ENCODE measurements at regions not wholly inside any gene's neighbourhood (a gene's known extent, or its start where the extent isn't known, plus 50 kb on each side); places are given as distances from the start of the nearest gene placed in this dataset.

DNA sequence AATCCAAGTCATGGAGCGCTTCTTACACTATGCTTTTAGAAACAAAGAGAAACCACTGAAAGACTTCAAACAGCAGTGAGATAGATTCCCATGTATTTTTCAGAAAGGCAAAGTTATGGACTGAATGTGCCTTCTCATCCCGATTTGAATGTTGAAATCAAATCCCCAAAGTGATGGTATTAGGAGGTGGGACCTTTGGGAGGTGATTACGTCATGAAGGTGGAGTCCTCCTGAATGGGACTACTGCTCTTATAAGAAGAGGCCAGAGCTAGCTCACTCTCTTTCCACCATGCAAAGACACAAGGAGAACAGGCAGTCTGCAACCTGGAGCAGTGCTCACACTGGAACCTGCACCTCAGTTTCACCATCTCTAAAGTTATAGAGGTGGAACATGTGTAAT is 1279.8 kb downstream of the GATA3 start:
- no peak for TF ChIP-seq CHD2 (IDR thresholded peaks at IDR 0.05; ENCODE audit: borderline replicate concordance, low read depth, low read length)
- TF ChIP-seq RAD21 (IDR thresholded peaks at IDR 0.05; ENCODE audit: insufficient read depth, low read depth, low read length): no peak
- no peak for TF ChIP-seq SIN3A (IDR thresholded peaks at IDR 0.05; ENCODE audit: low read depth, low read length)
- TF ChIP-seq, protein P1, sequence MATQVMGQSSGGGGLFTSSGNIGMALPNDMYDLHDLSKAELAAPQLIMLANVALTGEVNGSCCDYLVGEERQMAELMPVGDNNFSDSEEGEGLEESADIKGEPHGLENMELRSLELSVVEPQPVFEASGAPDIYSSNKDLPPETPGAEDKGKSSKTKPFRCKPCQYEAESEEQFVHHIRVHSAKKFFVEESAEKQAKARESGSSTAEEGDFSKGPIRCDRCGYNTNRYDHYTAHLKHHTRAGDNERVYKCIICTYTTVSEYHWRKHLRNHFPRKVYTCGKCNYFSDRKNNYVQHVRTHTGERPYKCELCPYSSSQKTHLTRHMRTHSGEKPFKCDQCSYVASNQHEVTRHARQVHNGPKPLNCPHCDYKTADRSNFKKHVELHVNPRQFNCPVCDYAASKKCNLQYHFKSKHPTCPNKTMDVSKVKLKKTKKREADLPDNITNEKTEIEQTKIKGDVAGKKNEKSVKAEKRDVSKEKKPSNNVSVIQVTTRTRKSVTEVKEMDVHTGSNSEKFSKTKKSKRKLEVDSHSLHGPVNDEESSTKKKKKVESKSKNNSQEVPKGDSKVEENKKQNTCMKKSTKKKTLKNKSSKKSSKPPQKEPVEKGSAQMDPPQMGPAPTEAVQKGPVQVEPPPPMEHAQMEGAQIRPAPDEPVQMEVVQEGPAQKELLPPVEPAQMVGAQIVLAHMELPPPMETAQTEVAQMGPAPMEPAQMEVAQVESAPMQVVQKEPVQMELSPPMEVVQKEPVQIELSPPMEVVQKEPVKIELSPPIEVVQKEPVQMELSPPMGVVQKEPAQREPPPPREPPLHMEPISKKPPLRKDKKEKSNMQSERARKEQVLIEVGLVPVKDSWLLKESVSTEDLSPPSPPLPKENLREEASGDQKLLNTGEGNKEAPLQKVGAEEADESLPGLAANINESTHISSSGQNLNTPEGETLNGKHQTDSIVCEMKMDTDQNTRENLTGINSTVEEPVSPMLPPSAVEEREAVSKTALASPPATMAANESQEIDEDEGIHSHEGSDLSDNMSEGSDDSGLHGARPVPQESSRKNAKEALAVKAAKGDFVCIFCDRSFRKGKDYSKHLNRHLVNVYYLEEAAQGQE (IDR thresholded peaks at IDR 0.05; ENCODE audit: low read depth, low read length): no peak
- TF ChIP-seq MXI1 (IDR thresholded peaks at IDR 0.05; ENCODE audit: low read depth, low read length): no peak
- no peak for TF ChIP-seq SPI1 (IDR thresholded peaks at IDR 0.05; ENCODE audit: borderline replicate concordance, insufficient read depth, low read depth, low read length)
- no peak for TF ChIP-seq RFX5 (IDR thresholded peaks at IDR 0.05; ENCODE audit: low read depth, low read length)
- TF ChIP-seq, protein P2, sequence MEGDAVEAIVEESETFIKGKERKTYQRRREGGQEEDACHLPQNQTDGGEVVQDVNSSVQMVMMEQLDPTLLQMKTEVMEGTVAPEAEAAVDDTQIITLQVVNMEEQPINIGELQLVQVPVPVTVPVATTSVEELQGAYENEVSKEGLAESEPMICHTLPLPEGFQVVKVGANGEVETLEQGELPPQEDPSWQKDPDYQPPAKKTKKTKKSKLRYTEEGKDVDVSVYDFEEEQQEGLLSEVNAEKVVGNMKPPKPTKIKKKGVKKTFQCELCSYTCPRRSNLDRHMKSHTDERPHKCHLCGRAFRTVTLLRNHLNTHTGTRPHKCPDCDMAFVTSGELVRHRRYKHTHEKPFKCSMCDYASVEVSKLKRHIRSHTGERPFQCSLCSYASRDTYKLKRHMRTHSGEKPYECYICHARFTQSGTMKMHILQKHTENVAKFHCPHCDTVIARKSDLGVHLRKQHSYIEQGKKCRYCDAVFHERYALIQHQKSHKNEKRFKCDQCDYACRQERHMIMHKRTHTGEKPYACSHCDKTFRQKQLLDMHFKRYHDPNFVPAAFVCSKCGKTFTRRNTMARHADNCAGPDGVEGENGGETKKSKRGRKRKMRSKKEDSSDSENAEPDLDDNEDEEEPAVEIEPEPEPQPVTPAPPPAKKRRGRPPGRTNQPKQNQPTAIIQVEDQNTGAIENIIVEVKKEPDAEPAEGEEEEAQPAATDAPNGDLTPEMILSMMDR (IDR thresholded peaks at IDR 0.05 in 2 of 3, conservative IDR thresholded peaks at IDR 0.05 in 1 of 3; ENCODE audit: control insufficient read depth in 2 of 3, extremely low read depth in 1 of 3, insufficient read depth in 1 of 3, low read depth in 3 of 3, low read length in 3 of 3): no peak
- no peak for TF ChIP-seq EP300 (IDR thresholded peaks at IDR 0.05; ENCODE audit: borderline replicate concordance in 1 of 2, control insufficient read depth in 1 of 2, low read depth in 2 of 2, low read length in 2 of 2)
- TF ChIP-seq ZBED1 (IDR thresholded peaks at IDR 0.05; ENCODE audit: borderline replicate concordance): no peak
- no peak for TF ChIP-seq CEBPB (IDR thresholded peaks at IDR 0.05; ENCODE audit: borderline replicate concordance in 1 of 2, low read depth in 2 of 2, low read length in 2 of 2)
- TF ChIP-seq, protein P3, sequence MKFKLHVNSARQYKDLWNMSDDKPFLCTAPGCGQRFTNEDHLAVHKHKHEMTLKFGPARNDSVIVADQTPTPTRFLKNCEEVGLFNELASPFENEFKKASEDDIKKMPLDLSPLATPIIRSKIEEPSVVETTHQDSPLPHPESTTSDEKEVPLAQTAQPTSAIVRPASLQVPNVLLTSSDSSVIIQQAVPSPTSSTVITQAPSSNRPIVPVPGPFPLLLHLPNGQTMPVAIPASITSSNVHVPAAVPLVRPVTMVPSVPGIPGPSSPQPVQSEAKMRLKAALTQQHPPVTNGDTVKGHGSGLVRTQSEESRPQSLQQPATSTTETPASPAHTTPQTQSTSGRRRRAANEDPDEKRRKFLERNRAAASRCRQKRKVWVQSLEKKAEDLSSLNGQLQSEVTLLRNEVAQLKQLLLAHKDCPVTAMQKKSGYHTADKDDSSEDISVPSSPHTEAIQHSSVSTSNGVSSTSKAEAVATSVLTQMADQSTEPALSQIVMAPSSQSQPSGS (IDR thresholded peaks at IDR 0.05; ENCODE audit: low read length): no peak
- TF ChIP-seq TCF12 (IDR thresholded peaks at IDR 0.05; ENCODE audit: low read depth, low read length): no peak
